H9 (cell line): ENCODE measurements at regions not wholly inside any gene's neighbourhood (a gene's known extent, or its start where the extent isn't known, plus 50 kb on each side); places are given as distances from the start of the nearest gene placed in this dataset.

Experiments
- DNase-seq: peaks from one replicate; pipeline ENCODE4 v3.0.0-alpha.2; 2017
- H2AFZ ChIP-seq: one replicate; pipeline ENCODE4 v1.6.1; 2013; ENCODE audit warnings: mild to moderate bottlenecking, low read length, control low read depth, moderate library complexity
- H2AK5ac ChIP-seq: 2 replicates; pipeline ENCODE4 v1.6.1; 2013; ENCODE audit warnings: low read length, control low read depth, mixed read lengths; ENCODE audit not compliant: insufficient read length
- H2BK120ac ChIP-seq: one replicate; pipeline ENCODE4 v1.6.1; 2013; ENCODE audit warnings: low read depth, mild to moderate bottlenecking, low read length, control low read depth, inconsistent platforms; ENCODE audit not compliant: poor library complexity, severe bottlenecking
- H2BK12ac ChIP-seq: 2 replicates; pipeline ENCODE4 v1.6.1; 2013; ENCODE audit warnings: low read length, control low read depth, mixed read lengths, low read depth; ENCODE audit not compliant: insufficient read length
- H2BK15ac ChIP-seq: 2 replicates; pipeline ENCODE4 v1.6.1; 2013; ENCODE audit warnings: low read depth, low read length, control low read depth
- H2BK20ac ChIP-seq: one replicate; pipeline ENCODE4 v1.6.1; 2013; ENCODE audit warnings: low read depth, mild to moderate bottlenecking, low read length, control low read depth, inconsistent platforms; ENCODE audit not compliant: poor library complexity, severe bottlenecking
- H2BK5ac ChIP-seq: 2 replicates; pipeline ENCODE4 v1.6.1; 2013; ENCODE audit warnings: low read length, control low read depth, mixed read lengths; ENCODE audit not compliant: insufficient read length
- H3K14ac ChIP-seq: 2 replicates; pipeline ENCODE4 v1.6.1; 2013; ENCODE audit warnings: low read length, control low read depth; ENCODE audit not compliant: insufficient read depth
- H3K18ac ChIP-seq: 2 replicates; pipeline ENCODE4 v1.6.1; 2013; ENCODE audit warnings: low read depth, mild to moderate bottlenecking, mixed read lengths, low read length, control low read depth; ENCODE audit not compliant: insufficient read length
- H3K23ac ChIP-seq: 2 replicates; pipeline ENCODE4 v1.6.1; 2013; ENCODE audit warnings: low read length, control low read depth, mixed read lengths, low read depth; ENCODE audit not compliant: insufficient read length
- H3K23me2 ChIP-seq: 2 replicates; pipeline ENCODE4 v1.6.1; 2013; ENCODE audit warnings: low read depth, mild to moderate bottlenecking, mixed read lengths, low read length, control low read depth; ENCODE audit not compliant: insufficient read length, poor library complexity, severe bottlenecking
- H3K27ac ChIP-seq: 2 replicates; pipeline ENCODE4 v1.5.1; 2013; ENCODE audit warnings: low read length, control low read depth, mixed read lengths, low read depth; ENCODE audit not compliant: insufficient read length
- H3K27me3 ChIP-seq: 2 replicates; pipeline ENCODE4 v1.6.1; 2013; ENCODE audit warnings: low read length, control low read depth, inconsistent platforms; ENCODE audit not compliant: insufficient read depth
- H3K4ac ChIP-seq: 2 replicates; pipeline ENCODE4 v1.6.1; 2013; ENCODE audit warnings: low read depth, mild to moderate bottlenecking, control low read depth, inconsistent platforms, low read length, moderate library complexity
- H3K4me1 ChIP-seq: 2 replicates; pipeline ENCODE4 v1.6.1; 2013; ENCODE audit warnings: low read length, control low read depth, inconsistent platforms; ENCODE audit not compliant: insufficient read depth
- H3K4me2 ChIP-seq: 2 replicates; pipeline ENCODE4 v1.6.1; 2013; ENCODE audit warnings: low read length, control low read depth, mixed read lengths; ENCODE audit not compliant: insufficient read length, insufficient read depth
- H3K56ac ChIP-seq: 2 replicates; pipeline ENCODE4 v1.6.1; 2013; ENCODE audit warnings: low read depth, mild to moderate bottlenecking, mixed read lengths, low read length, control low read depth; ENCODE audit not compliant: insufficient read length
- H3K79me1 ChIP-seq: 2 replicates; pipeline ENCODE4 v1.6.1; 2013; ENCODE audit warnings: low read depth, mild to moderate bottlenecking, moderate library complexity, low read length, control low read depth, inconsistent platforms; ENCODE audit not compliant: insufficient read depth, poor library complexity, severe bottlenecking
- H3K79me2 ChIP-seq: 2 replicates; pipeline ENCODE4 v1.6.1; 2013; ENCODE audit warnings: low read length, control low read depth, inconsistent platforms; ENCODE audit not compliant: insufficient read depth
- H3K9ac ChIP-seq: 2 replicates; pipeline ENCODE4 v1.6.1; 2013; ENCODE audit warnings: low read length, control low read depth, mixed read lengths; ENCODE audit not compliant: insufficient read length; ENCODE audit errors: extremely low read depth
- H3K9me3 ChIP-seq: one replicate; pipeline ENCODE4 v1.6.1; 2013; ENCODE audit warnings: low read depth, low read length, inconsistent platforms; ENCODE audit not compliant: control insufficient read depth
- H3T11ph ChIP-seq: one replicate; pipeline ENCODE4 v1.6.1; 2013; ENCODE audit warnings: mild to moderate bottlenecking, low read length, control low read depth, inconsistent platforms
- H4K20me1 ChIP-seq: one replicate; pipeline ENCODE4 v1.6.1; 2013; ENCODE audit not compliant: control insufficient read depth, insufficient read length, insufficient read depth
- H4K5ac ChIP-seq: 2 replicates; pipeline ENCODE4 v1.6.1; 2013; ENCODE audit warnings: low read depth, mild to moderate bottlenecking, mixed read lengths, low read length, control low read depth; ENCODE audit not compliant: insufficient read length
- H4K8ac ChIP-seq: replicated peaks from 2 replicates; pipeline ENCODE4 v1.6.1; 2013; ENCODE audit warnings: low read length, control low read depth, mixed read lengths, low read depth; ENCODE audit not compliant: insufficient read length
- H4K91ac ChIP-seq: 2 replicates; pipeline ENCODE4 v1.6.1; 2013; ENCODE audit warnings: low read depth, mild to moderate bottlenecking, moderate library complexity, mixed read lengths, low read length, control low read depth; ENCODE audit not compliant: insufficient read length
- H3K27ac Mint-ChIP-seq, 3 experiments: 2 replicates in 2 of 3; 3 replicates in 1 of 3; pipeline ENCODE4 v1.8.0; 2020 to 2021; ENCODE audit warnings: mixed read lengths in 3 of 3, mild to moderate bottlenecking in 1 of 3, moderate library complexity in 1 of 3
- H3K27me3 Mint-ChIP-seq: 2 replicates; pipeline ENCODE4 v1.8.0; 2021; ENCODE audit warnings: low read depth, mild to moderate bottlenecking, moderate library complexity, mixed read lengths
- H3K36me3 Mint-ChIP-seq, 3 experiments: 2 replicates in 2 of 3; 3 replicates in 1 of 3; pipeline ENCODE4 v1.8.0; 2020 to 2021; ENCODE audit warnings: low read depth in 3 of 3, mixed read lengths in 3 of 3; ENCODE audit not compliant: insufficient read depth in 1 of 3
- H3K4me1 Mint-ChIP-seq, 2 experiments: 2 replicates each; pipeline ENCODE4 v1.8.0; 2020; ENCODE audit warnings: mixed read lengths in 2 of 2
- H3K4me3 Mint-ChIP-seq, 2 experiments: 2 replicates in 1 of 2; 3 replicates in 1 of 2; pipeline ENCODE4 v1.8.0; 2020 to 2021; ENCODE audit warnings: mild to moderate bottlenecking in 2 of 2, mixed read lengths in 2 of 2, moderate library complexity in 1 of 2
- H3K9me3 Mint-ChIP-seq, 2 experiments: 2 replicates in 1 of 2; 3 replicates in 1 of 2; pipeline ENCODE4 v1.8.0; 2020; ENCODE audit warnings: mild to moderate bottlenecking in 2 of 2, mixed read lengths in 2 of 2, moderate library complexity in 1 of 2
- WGBS: extraction: QIAGEN DNeasy Blood & Tissue Kit; methylation state at CpG from one replicate; pipeline ENCODE4 v1.1.7; 2013; ENCODE audit warnings: missing lambda C conversion rate, low lambda C conversion rate, mixed read lengths; ENCODE audit not compliant: insufficient read length; ENCODE audit errors: extremely low coverage; 5-methylcytosine and 5-hydroxymethylcytosine counted together
- TF ChIP-seq, protein P1 (sequence below): fragments of 200-600 bp; sonication (generic); conservative IDR thresholded peaks from 3 replicates; pipeline ENCODE4 v1.8.0; 2021; ENCODE audit warnings: antibody characterized with exemption, mild to moderate bottlenecking

DNA sequence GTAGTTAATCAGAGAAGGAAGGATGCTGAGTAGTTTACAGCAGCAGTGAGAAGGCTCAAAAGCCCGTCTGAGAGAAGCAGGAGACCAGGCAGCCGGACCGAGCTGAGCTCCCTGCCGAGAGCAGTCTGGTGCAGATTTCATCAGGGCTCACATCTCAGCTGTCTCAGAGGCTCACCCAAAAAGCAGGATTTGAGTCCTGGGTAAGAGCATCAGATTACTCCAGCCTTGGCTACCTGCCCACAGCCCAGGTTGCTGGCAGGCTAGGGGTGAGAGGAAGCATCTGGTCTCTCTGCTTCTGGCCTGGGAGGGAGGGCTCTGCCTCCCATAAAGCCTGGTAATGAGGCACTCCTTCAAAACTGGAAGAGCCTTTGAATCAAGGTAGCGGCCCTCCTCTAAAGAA, 140.5 kb downstream of the ST6GAL2 start:
- H3K9ac ChIP-seq: no peak overlapping the region
- no peaks in the 10 kb centered on the region for H3K27me3 Mint-ChIP-seq
- no peaks in the 10 kb centered on the region for H3K79me1 ChIP-seq
- H2BK15ac ChIP-seq: no peak overlapping the region
- no peak overlapping the region for H3K27ac ChIP-seq
- H4K8ac ChIP-seq: no peak overlapping the region
- DNase-seq: no peak
- no peak overlapping the region for H4K91ac ChIP-seq
- no peaks in the 10 kb centered on the region for H3K79me2 ChIP-seq
- H3K9me3 ChIP-seq: no peaks in the 10 kb centered on the region
- H2BK120ac ChIP-seq: no peak overlapping the region
- no peak overlapping the region for H4K5ac ChIP-seq
- H3K56ac ChIP-seq: no peak overlapping the region
- H3K4me3 Mint-ChIP-seq: no peak overlapping the region
- H2AK5ac ChIP-seq: no peak overlapping the region
- H3K4me1 ChIP-seq: no peaks in the 10 kb centered on the region
- no peak overlapping the region for H3K4ac ChIP-seq
- H3K4me1 Mint-ChIP-seq: peaks cover 0 to 3% of the 10 kb centered on the region in 2 experiments; a peak in 1 of 4 replicates
- H3K36me3 Mint-ChIP-seq: no peaks in the 10 kb centered on the region
- no peak overlapping the region for H2AFZ ChIP-seq
- no peak overlapping the region for H3T11ph ChIP-seq
- no peaks in the 10 kb centered on the region for H3K23me2 ChIP-seq
- H3K4me2 ChIP-seq: no peak overlapping the region
- no peak overlapping the region for H2BK12ac ChIP-seq
- no peak overlapping the region for H3K27ac Mint-ChIP-seq
- no CpG with 5 or more reads among the region's 5 CpGs for WGBS
- no peak overlapping the region for H2BK20ac ChIP-seq
- H3K23ac ChIP-seq: no peak overlapping the region
- TF ChIP-seq, protein P1, sequence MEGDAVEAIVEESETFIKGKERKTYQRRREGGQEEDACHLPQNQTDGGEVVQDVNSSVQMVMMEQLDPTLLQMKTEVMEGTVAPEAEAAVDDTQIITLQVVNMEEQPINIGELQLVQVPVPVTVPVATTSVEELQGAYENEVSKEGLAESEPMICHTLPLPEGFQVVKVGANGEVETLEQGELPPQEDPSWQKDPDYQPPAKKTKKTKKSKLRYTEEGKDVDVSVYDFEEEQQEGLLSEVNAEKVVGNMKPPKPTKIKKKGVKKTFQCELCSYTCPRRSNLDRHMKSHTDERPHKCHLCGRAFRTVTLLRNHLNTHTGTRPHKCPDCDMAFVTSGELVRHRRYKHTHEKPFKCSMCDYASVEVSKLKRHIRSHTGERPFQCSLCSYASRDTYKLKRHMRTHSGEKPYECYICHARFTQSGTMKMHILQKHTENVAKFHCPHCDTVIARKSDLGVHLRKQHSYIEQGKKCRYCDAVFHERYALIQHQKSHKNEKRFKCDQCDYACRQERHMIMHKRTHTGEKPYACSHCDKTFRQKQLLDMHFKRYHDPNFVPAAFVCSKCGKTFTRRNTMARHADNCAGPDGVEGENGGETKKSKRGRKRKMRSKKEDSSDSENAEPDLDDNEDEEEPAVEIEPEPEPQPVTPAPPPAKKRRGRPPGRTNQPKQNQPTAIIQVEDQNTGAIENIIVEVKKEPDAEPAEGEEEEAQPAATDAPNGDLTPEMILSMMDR: no peak
- H4K20me1 ChIP-seq: no peaks in the 10 kb centered on the region
- H3K14ac ChIP-seq: no peak overlapping the region
- no peaks in the 10 kb centered on the region for H3K27me3 ChIP-seq
- no peak overlapping the region for H3K18ac ChIP-seq
- H3K9me3 Mint-ChIP-seq: no peaks in the 10 kb centered on the region
- H2BK5ac ChIP-seq: no peak overlapping the region
